ENCODE measurements at regions not wholly inside any gene's neighbourhood (a gene's known extent, or its start where the extent isn't known, plus 50 kb on each side); places are given as distances from the start of the nearest gene placed in this dataset.
"Not testable (repeated sequence)": the region's sequence is repeated elsewhere in the genome, so short reads cannot be mapped to it uniquely, and the experiment has no call there.

DNA sequence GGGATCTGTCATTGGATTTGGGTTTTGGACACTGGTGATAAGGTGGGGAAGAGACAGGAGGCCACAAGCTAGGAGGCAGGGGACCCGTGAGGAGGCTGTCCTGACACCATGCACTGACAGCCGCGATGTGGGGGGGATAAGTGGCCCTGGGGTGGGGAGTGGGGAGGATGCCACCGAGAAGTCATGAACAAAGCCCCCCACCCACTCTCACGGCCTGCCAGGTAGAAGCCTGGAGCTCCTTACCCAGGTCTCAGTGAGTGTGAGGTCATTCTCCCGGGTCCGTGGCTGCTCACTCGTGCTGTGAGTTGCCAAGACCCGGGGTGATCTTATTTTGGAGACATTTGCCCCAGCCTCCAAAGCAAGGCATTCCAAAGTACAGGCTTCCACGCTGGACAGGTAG is 165.9 kb upstream of the TNRC6C start:
- no peak for DNase-seq

DNA sequence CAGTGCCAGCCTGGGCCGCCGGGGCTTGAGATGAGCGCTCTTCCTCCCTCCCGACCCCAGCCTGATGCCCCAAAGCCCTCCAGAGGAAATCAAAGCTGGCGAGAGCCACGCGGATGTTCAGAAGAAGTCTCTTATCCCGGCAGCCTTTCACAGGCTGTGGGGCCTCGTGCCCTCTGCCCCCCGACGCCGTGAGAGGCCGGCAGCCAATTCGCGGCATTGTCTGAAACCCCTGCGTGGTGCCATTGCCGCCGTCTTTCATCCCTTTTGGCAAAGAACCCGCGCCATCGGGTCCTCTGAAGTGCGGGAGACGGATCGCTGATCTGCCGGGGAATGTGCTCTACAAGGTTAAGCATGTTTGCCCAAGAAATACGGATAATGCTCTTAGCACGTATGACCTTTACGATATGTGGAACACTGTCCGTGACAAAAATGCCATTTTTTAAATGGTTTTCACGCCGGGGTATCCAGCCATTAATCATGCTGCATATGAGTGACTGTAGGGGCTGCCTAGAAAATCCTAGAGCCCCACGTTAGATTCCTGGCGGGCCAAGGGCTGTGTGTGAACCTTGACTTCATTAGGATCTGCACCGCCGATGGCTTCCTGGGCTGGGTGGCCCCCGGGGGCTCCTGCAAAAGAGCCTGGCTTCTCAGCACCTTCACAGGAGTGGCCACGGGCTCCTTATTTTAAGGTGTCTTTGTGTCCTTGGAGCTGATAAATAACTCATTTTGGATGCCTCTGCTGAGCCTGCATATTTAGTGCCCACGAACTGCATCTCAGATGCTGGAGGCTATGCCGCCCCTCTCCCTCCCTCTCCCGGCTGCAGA is 165.1 kb upstream of the TNRC6C start:
- DNase-seq: no peak

GRCh38 chr17:77793971-77794235 is 164.6 kb upstream of the TNRC6C start:
- DNase-seq: no peak

GRCh38 chr17:77794846-77795245 is 163.7 kb upstream of the TNRC6C start:
- no peak for DNase-seq

DNA sequence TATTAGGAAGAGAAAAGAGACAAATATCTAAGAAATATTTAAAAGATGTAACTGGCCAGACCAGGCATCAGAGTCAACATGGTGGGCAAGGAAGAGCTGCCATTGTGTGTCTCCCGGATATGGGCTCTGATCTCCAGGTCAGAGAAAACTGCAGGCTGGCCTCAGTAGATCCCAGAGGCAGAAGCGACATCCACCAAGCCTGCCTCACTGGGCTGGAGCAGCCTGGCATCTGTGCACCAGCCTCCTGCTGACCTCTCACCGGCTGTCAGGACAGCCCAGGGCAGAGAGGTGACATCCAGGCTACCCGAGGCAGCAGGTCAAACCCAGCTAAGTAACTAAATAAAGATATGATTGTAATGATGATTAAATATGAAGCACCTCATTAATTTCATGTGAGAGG is 162.8 kb upstream of the TNRC6C start:
- no peak for DNase-seq

DNA sequence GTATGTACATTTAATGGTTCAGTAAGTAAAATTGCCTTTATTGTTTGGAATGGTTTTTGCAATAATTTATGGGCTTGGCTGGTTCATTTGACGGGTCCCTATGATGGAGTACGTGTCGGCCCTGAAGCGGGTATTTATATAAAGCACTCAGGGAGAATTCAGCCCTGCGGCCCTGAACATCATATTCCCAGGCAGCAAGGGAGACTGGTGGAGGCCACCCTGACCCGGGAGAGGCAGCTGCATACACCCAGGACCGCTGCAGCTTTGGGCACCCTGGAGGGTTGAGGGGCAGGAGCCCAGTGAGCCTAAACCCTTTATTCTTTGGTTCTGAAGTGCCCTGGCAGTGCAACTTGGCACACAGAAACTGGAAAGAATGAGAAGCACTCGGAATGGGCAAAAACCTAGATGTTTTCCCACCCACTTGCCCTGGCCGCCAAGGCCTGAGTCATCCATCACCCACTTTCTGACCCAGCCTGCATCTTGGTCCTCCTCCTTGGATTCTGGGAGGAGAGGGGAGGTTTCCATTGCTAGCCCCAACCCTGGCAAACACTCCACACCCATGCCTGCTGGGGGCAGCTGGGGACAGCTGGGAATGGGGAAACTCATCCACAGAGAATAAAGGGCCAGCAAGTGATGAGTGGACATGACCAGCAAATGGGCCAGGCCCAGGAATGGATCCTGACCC is 162.2 kb upstream of the TNRC6C start:
- DNase-seq: no peak

DNA sequence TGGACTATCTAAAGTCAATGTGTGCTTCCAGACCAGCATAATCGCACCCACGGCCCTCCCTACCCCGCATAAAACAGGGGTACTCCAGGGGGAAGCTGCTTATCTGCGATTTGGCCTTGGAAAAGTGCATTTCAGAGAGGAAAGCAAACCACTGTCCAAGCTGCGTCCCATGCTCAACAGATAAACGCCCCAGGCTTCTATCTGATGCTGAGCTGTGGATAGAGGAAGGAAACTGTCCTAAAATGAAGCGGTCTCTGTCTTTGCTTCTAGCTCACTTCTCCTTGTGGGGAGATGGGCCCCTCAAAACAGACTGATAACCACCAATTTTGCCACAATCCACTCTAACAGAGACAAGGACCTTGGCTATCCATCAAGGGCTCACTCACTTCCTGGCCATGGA is 160.5 kb upstream of the TNRC6C start:
- no peak for DNase-seq

GRCh38 chr17:77798481-77798880 is 160.0 kb upstream of the TNRC6C start:
- no peak for DNase-seq

GRCh38 chr17:77800816-77801215 is 157.7 kb upstream of the TNRC6C start:
- no peak for DNase-seq

DNA sequence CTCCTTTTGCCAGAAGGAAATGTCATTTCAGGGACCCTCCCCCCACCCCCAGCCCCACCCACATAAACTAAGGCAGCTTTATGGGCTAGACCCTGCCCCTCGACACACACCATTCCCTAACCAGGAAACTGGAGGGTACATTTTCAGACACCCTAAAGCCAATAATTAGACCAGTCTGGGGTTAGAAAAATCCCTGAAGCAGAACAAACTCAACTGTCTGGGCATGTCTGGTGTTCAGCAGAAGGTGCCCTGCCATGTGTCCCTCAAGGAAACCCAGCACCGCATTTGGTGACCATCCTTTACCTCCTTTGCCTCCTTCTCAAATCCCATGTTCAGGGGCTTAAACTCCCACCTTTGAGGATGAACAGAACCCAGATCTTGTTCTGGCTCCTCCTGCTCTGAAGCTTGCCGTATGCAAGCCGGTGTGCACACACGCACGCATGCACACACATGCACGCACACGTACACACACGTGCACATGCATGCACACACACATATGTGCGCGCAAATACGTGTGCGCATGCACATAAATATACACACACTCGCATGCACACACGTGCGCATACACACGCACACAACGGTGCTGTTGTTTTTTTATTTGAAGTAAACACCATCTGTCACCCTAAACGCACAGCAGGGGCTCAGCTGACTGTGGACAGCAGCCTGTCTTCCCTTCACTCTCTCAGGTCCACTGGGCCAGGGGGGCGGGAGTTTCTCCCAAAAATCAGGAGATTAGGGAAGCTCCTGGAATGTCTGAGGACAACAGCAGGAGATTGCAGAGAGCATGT is 156.8 kb upstream of the TNRC6C start:
- no peak for DNase-seq

DNA sequence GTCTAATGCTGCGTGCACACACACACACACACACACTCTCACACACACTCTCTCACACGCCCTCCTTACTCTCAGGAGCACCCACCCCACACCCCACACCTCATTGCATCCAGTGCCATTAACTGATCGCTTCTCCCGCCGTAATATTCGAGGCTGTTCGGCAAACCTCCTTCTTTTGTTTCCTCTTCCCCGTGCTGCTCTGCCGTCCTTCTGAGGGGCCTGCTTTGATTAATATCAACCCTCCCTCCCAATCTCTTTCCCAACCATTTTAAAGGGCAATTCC is 156.2 kb upstream of the TNRC6C start:
- DNase-seq: no peak

GRCh38 chr17:77802811-77803220 is 155.7 kb upstream of the TNRC6C start:
- peak; percentile 64 for DNase-seq

GRCh38 chr17:77803726-77804125 is 154.8 kb upstream of the TNRC6C start:
- DNase-seq: no peak

- DNase-seq: no peak
These were observed 153.6 kb upstream of the TNRC6C start for GRCh38 chr17:77804796-77805426.

DNA sequence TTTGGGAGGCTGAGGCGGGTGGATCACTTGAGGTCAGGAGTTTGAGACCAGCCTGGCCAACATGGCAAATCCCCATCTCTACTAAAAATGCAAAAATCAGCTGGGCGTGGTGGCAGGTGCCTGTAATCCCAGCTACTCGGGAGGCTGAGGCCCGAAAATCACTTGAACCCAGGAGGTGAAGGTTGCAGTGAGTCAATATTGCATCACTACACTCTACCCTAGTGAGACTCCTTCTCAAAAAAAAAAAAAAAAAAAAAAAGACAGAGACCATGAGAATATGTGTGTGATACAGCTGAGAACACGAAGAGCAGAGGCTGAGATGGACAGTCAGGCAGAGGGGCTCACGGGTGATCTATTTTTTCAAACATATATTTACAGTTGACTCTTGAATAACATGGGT is 152.5 kb upstream of the TNRC6C start:
- not testable (repeated sequence) for DNase-seq

GRCh38 chr17:77807051-77807745 is 151.3 kb upstream of the TNRC6C start:
- no peak for DNase-seq

GRCh38 chr17:77807746-77808441 is 150.6 kb upstream of the TNRC6C start:
- DNase-seq: no peak

DNA sequence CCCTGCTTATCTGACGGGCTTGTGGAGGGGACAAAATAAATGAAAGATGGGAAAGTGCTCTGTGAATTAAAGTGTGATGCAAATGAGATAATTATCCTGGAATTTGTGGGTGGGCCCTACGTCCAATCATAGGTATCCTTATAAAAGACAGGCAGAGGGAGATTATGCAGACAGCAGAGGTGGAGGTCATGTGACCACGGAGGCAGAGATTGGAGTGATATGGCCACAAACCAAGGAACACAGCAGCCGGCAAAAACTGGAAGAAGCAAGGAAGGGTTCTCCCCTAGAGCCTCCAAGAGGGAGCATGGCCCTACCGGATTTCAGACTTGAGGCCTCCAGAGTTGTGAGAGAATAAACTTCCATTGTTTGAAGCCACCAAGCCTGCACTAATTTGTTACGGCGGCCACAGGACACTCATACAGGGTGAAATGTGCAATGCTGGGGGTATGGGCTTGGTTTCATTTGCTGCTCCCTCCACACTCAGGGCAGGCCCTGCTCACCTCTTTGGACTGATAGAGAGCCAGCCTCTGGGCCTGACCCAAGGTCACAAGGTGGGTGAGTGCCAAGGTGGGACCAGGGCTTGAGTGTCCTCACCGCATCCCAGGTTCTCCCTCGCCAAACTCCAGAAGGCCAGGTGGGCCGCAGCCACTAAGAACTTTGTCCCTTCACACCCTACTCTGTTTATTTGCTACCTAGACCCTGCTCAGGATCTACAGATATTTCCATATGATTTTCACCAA is 149.6 kb upstream of the TNRC6C start:
- DNase-seq: no peak

- DNase-seq: no peak
These were observed 148.7 kb upstream of the TNRC6C start for GRCh38 chr17:77809814-77810213.

- DNase-seq: no peak
These were observed 148.0 kb upstream of the TNRC6C start for GRCh38 chr17:77810536-77810935.

- no peak for DNase-seq
These were observed 147.0 kb upstream of the TNRC6C start for GRCh38 chr17:77811521-77811920.

Data from NCI-H526 treated with DMSO at 0.1 percent for 48 hours (cell line).